ENCODE measurements at regions not wholly inside any gene's neighbourhood (a gene's known extent, or its start where the extent isn't known, plus 50 kb on each side); places are given as distances from the start of the nearest gene placed in this dataset.

DNA sequence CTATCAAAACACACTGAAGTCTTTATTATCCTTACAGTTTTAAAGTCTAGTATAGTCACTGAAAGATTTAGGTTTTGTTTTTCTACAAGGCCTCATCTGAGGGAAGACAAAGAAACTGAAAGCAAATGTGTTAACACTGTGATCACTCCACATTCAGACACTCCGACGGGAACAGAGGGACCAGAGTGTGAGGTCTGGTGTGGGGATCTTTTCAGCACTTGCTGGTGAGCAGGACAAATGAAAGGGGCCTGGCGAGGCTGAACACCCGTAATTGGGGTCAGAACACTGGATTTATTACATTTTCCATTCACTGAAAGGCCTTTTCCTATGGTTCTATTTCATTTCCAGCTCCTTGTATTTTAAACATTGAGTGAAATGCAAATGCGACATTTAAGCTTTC is 910.5 kb downstream of the CDH11 start:
- no peak for DNase-seq

DNA sequence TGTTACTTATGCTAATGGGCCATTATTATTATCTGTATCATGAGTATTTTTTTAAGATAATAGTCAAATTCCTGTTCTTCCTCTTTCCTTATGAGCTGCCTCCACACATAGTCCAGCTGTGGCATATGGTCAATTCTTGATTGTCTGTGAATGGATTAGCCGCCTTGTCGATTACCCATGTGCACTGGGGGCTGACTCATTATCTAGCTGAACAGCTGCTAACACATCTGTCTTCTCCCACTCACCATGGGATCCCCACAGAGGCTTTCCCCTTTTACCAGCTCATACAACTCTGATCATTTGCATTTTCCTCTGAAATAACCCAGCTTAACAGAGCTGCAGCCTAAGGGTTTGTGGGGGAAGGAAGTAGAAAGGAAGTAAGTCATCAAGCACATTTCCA is 915.0 kb downstream of the CDH11 start:
- DNase-seq: peak; percentile 92

DNA sequence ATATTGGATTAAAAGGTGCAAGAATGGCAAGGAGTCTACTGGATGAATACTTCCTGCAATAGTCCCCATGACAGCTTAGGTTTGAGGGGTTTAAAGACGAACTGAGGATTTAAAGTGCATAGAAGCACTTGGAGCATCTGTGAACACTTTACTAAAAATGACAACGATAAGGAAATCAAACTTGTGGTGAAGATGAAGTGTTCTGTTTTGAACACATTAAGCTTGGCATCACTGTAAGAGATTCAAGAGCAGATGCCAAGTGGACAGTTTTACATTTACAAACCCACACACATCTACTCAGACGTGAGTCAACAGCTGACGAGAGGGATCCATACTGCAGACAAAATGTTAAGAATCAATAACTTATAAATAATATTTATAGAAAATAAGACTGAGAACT is 918.7 kb downstream of the CDH11 start:
- no peak for DNase-seq

DNA sequence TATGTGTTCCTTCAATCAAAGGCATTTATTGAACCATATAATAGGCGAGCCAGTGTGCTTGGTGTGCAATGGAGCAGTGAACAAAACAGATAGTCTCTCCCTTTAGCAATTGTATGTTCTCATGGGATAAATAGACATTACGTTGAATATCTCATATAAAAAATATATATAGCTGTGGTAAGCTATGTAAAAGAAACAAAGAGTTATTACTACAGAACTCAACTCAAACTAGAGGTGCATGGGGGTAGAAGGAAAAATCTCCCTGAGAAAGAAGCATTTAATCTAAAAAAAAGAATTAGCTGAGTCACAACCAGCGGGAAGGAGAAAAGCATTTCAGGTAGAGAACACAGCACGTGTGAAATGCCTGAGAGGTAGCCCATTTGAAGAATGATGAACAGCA is 919.3 kb downstream of the CDH11 start:
- no peak for DNase-seq

DNA sequence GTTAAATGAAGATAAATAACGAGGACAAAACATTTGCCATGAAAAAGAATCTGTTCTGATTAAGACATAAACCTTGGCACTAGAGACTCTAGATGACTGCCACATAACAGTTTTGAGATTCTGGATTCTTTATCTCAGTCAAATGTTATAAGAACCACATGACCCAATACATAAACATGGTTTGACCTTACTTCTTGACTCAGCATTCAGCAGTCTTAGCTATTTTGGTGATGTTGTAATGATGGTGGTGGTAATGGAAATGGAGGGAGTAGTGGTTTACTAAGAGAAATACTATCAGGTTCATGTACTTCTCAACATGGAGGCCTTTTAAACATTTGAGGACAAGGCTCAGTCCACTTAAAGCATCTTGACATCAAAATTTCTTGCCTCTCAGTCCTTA is 925.4 kb downstream of the CDH11 start:
- DNase-seq: no peak

DNA sequence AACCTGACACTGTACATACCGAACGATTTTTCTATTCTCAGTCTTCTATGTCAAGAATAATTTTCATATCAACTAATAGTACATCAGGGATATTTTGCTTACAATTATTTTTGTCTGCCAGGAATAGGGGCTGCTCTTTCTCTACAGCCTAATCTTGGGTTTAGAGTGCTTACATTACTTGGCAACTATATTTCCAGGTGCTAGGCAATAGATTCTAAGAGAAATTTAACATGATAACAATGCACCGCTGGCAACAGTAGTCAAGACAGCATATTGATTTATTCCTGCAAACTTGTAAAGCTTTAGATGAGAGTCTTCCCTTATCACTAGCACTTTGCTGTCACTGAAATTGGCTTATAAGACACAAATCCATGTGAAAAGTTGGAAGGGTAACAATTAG is 935.9 kb downstream of the CDH11 start:
- no peak for DNase-seq

DNA sequence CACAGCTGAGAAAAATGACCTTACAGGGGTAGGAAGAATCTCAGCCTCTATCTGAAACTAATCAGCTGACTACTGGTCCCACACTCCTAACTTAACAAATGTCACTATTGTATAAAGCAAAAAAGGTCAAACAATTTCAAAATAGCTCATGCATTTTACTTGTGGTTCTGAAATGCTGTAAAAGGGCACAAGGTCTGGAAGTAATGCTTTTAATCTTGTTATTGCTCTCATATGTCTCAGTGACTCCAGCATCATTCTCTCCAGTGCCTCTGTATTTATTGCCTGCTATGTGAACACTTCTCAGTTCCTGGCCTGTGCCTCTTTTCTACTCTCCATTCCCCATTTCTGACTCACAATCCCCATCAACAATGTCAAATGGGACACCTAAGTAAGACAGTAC is 937.7 kb downstream of the CDH11 start:
- DNase-seq: no peak

DNA sequence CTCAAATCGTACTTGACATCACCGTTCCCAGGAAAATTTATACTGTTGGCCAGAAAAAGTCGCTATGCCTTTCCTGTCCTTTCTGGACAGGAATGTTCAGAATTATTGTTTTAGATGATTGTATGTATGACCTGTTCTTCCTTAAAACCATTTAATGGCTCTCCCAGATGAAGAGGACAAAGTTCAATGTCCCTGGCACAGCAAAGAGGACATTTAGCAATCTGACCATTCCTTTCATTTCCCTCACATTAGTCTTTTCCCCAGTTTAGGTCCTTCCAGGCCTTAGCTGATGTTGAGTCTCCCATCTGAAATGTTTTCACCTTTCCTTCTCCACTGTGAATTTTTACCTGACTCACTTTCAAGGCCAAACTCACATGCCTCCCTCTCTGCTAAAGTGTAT is 938.9 kb downstream of the CDH11 start:
- no peak for DNase-seq

DNA sequence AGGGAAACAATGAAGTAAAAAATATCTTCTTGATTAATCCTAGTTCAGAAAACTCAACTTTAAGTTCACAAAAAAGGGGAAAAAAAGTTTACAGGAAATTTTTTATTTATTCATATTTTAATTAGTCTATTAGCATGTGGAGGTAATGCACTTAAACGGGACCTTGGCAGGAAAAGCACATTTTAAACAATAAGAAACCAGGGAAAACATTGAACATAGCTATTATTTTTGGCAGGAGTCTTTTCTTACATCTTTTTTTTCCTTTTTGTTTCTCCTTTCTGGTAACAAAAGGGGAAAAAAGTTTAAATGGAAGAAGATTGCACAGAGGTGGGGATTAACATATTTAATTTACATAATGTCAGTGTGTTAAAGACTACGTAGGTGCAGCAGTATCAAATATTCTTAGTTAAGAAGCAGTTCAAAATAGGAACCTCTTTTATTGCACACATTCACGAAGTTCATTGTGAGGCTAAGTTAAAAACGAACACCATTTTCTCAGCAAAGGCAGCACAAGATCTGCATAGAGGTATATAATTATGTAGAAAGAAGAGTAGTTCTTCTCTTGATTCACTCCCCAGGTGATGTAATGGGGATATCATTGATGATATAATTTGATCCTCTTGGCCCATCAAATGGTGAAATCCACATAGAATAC is 940.5 kb downstream of the CDH11 start:
- DNase-seq: no peak

DNA sequence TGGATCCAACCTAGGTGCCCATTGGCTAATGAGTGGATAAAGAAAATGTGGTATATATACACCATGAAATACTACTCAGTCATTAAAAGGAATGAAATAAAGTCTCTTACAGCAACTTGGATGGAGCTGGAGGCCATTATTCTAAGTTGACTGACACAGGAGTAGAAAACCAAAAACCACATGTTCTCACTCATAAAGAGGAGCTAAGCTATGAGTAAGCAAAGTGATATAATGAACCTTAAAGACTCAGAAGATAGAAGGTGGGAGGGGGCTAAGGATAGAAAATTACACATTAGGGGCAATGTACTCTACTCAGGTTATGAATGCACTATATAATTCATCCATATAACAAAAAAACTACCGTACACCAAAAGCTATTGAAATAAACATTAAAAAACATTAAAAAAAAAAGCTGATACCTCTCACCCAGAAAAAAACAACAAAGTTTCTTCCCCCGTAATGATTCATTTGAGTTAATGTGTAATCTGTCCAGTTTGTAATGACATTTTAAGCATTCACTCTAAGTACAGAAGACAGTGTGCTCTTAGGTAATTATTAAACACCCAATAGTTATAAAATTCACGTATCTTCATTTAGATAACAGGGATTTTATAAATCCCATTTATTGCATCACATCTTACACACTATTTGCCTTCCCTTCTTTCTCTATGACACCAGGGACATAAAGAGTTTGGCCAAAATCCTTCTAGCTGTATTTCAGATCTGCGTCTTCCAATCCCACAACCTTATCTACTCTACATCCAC is 941.5 kb downstream of the CDH11 start:
- no peak for DNase-seq

DNA sequence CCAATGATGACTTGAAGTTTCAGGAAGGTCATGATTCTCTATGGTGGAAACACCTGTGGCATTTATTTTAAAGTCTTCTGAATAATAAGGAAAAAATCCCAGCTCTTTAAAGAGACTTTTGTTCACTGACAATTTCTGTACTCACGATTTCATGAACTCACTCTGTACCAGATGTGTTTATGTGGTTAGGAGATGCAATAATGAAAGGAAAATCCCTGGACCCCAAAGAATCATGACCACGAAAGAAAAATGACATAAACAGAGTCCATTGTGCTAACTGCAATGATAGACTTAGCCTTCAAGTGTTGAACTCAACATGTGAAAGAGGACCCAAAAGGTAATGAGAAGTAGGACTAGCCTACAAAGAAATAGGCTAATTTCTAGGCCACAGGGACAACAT is 947.5 kb downstream of the CDH11 start:
- no peak for DNase-seq

DNA sequence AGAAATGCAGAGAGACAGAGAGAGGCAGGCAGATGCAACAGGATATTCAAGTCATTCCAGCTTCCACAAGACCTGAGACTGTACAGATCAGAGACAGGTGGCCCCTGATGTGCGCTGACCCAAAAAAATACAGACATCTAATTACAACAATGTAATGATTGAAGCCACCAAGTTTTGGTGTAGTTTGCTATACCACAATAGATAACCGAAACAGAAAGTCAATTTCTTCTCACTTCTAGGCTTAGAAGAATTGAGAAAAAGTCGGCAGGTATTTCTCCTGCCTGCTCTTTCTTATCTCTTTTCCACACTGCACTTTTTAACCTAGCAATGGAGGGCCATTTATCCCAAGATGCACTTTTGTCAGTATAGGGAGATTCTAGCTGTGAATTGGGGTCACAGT is 949.2 kb downstream of the CDH11 start:
- DNase-seq: no peak

DNA sequence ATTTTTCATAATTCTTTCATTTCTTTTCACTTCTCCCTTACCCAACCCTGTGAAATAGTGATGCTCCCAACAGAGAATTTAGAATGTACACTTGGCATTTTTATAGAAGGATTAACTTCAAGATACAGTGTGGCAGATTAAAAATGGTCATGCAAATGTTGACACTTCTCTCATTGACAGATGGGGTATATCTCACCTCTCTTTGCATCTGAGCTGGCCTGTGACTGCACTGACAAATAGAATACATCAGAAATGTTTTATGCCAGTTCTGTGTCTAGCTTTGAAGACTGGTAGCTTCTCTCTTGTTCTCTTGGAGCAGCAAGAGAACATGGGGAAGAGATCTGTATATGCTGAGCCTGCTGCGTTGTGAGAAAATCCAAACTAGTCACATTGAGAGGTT is 949.6 kb downstream of the CDH11 start:
- DNase-seq: no peak

DNA sequence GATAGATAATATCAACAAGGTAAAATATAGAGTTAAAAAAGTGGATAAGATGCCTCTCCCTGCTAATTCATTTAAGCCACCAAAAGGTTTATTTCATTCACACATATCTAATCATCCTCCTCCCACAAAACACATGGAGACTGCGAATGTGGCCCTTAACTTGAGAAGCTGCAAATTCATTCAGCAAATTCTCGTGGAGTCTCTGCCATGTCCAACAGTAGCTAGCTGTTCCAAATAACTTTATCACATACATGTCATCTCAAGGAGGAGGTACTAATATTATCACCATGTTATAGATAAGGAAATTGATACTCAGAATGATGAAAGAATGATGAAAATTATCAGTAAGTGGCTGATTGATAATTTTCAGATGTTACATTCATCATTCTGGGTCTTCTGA is 950.2 kb downstream of the CDH11 start:
- no peak for DNase-seq

DNA sequence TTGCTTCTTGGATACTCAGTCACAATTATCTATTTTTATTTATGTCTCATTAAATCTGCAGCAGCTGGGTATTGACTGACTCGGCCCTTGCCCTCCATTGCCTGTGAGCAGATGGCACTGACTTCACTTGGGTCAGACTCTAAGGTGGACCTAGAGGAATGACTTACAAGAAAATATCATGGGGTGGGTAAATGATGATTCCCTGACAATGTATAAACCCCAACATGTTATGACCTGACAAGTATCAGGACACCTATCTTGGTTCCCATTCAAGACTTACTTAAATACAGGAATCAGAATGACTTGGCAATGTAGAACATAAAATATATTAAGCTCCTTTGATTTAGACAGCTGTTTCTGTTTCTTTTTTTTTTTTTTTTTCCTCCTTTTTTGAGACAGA is 953.5 kb downstream of the CDH11 start:
- DNase-seq: no peak

DNA sequence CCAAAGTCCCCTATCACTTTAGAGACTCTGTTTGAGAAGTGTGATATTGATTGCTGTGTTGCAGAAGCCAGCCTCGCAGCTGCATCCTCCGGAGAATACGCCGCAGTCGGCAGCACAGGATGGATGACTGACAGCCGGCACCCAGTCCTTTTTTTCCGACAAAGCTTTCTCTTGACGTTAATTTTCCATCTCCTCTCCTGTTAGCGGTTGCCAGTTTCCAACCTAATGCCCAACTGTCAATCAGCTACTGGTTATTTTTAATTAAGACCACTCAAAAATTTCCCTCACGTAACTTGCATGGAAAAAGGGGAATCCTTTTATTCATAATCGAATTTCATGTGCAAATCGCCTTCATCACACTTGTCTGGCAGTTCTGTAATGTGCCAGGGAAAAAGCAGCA is 953.9 kb downstream of the CDH11 start:
- no peak for DNase-seq

DNA sequence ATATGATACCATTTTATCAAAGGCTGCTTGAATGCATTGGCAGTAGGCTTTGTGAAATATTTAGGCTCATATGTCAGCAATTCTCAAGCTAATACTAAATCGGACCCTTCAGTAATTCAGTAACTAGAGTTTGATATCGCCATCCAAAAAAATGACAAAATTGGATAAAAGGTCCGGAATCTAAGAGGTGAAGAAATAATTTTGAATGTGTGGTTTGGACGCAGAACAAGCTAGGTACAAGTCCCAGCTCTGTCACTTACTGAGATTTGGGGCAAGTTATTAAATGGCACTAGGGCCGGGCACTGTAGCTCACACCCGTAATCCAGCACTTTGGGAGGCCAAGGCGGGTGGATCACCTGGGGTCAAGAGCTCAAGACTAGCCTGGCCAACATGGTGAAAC is 956.5 kb downstream of the CDH11 start:
- DNase-seq: no peak

DNA sequence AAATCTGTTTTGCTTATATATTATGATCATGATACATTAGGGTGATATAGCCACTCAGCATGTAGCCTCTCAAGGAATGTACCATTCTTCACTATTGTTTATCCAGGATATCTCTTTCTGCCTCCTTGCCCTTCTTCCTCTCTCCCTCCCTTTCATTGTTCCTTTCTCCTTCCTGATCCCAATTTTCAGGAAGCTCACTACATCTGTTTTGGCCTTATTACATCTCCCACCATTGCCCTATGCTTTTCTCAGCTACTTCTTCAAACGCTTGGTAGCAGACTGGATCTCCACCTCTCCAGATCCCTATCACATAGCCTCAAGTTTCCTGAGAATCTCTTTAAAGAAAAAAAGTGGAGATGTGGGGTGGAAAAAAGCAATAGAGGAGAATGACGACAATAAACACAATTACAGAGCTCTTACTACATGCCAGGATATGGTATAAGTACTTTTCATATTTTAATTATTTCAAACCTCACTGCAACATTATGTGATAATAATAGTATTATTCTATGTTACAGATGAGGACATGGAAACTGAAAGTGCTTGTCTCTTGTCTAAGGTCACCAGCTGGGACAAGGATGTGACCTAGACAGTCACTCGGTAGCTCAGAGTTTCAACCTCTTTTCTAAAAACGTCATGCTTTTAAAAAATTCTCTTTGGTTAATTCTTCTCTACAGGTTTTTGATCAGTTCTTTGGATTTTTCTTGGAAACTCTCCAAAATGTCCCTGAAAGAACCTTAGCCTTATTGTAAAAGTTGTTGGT is 959.1 kb downstream of the CDH11 start:
- peak; percentile 2 for DNase-seq

DNA sequence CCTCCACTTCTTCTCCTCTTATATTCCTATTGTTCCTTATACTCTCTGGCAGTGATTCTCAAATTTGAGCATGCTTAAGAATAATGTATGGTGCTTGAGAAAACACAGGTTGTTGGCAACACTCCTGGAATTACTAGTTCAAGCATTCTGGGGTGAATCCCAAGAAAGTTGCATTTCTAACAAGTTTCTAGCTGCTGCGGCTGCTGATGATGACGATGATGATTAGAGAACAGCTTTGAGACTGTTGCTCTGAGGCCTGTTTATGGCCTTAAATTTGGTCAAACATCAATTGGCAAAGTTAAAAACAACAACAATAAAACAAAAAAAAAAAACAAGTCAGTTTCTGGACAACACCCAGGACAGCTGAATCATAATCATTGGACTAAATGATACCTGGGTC is 961.9 kb downstream of the CDH11 start:
- DNase-seq: no peak

DNA sequence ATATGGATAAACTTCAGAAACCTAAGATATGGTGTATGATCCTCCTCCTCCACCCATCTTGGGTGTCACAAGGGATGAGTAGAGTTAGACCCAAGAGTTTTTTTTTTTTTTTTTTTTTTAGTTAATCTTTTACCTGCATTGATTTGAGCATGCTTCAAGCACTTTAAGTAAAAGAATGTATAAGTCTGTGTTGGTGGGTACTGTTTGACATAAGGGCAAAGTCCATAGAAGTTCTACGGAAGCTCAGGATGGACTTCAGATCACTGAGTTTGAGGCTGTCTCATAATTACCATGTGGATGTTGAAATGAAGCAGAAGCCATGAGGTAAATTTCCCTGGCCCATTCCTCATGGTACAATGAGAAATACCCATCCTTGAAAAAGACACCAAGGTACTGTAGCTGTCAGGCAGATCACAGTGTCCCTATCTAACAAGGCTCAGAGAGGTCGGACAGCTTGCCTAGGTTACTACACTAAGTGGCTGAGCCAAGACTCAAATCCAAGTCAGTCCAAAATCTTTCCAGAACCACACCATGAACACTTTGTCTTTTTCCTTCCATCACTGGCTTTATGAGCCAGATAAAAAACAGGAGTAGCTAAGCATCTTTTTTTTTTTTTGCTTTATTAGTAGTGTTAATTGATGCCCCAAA is 962.8 kb downstream of the CDH11 start:
- no peak for DNase-seq

DNA sequence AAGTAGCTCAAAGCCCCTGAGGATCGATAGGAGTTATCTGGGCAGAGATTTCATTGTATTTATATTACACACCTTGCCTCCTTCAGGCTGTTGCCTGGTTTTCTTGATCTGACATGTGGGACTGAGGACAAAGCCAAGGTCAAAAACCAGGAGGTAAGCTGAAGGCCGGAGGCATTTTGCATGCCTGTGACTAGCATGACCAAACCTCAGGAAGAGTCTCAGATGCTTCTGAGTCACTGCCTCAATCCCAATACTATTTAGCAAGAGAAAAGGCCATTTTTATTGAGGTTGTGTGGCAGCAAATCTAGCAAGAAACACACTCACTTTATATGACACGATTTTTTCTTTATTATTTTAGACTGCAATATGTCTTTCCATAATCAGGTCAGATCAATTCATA is 968.1 kb downstream of the CDH11 start:
- no peak for DNase-seq

DNA sequence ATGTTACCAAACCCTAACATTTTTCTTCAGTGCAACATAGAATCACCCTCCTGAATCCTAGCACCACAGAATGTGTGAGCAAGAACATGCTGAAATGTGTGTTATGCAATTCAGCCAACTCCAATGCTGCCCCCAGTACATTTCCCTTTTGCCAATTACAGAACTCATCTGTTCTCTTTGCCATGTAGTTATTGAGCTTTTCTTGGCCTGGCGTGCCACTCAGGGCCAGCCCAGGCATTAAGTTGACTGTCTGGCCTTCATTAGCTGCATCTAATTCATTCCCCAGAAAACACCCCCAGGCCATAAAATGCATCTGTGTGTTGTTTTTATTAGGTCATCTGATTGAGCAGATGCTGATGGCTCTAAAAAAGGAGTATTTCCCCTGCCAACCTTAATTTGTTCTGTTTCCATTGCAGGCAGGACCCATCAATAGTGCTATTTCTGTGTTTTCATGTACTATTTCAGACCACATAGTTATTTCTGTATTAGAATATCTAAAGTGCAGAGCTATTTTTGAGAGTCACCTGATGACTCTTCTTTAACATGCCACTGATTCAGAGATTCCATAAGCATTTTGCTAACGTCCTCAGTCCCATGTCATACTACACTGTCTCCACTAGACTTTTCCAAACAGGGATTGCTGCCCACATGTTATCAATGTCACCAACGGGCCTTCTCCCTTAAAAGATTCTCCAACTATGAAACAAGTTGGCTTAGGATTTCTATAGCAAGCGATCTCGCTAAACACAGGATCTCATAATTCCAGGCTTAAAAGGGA is 969.7 kb downstream of the CDH11 start:
- no peak for DNase-seq

DNA sequence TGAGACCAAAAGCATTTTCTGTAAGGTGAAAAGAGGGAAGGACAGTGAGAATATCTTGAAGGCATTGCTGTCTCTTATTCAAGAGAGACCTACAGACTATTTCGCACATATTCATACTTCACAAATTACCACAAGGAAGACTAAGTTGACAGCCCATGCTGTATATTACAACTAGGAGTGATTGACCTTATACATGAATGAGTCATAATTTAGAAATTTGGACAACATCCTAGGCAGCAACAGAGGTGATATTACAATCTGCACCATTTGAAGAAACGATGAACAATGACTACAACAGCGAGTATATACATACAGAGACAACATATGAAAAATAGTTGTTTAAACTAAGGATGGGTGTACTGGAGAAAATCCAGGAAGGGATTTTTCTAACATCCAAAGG is 971.7 kb downstream of the CDH11 start:
- no peak for DNase-seq
